ENCODE measurements at regions not wholly inside any gene's neighbourhood (a gene's known extent, or its start where the extent isn't known, plus 50 kb on each side); places are given as distances from the start of the nearest gene placed in this dataset.

DNA sequence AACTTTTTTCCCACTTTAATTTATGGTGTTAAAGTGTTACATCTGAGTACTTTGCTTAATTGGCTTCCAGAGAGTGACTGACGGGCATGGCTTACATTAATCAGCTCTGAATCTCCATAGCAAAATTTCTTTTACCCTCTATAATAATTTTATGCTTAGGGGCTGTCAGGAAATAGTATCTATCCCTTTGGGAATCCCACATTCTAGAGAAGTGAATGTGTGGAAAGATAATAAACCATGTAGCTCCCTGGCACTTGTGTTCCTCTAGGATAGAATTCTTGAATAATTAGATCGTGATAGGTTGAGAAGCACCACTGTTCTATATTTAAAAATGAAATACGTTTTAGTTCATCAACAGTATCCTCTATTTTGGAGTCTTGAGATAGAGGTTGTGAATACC is 89.6 kb downstream of the DNAJB9 start:
- TF ChIP-seq, protein P1, sequence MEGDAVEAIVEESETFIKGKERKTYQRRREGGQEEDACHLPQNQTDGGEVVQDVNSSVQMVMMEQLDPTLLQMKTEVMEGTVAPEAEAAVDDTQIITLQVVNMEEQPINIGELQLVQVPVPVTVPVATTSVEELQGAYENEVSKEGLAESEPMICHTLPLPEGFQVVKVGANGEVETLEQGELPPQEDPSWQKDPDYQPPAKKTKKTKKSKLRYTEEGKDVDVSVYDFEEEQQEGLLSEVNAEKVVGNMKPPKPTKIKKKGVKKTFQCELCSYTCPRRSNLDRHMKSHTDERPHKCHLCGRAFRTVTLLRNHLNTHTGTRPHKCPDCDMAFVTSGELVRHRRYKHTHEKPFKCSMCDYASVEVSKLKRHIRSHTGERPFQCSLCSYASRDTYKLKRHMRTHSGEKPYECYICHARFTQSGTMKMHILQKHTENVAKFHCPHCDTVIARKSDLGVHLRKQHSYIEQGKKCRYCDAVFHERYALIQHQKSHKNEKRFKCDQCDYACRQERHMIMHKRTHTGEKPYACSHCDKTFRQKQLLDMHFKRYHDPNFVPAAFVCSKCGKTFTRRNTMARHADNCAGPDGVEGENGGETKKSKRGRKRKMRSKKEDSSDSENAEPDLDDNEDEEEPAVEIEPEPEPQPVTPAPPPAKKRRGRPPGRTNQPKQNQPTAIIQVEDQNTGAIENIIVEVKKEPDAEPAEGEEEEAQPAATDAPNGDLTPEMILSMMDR (IDR thresholded peaks at IDR 0.05) = no peak
- no peak for TF ChIP-seq POLR2AphosphoS5 (IDR thresholded peaks at IDR 0.05)
